HCT116 (cell line): ENCODE measurements at regions not wholly inside any gene's neighbourhood (a gene's known extent, or its start where the extent isn't known, plus 50 kb on each side); places are given as distances from the start of the nearest gene placed in this dataset.

Experiments used
- CTCF ChIP-seq, 3 experiments: fragments of 200-600 bp in 1 of 3; sonication (generic) in 1 of 3; IDR thresholded peaks in 2 of 3; conservative IDR thresholded peaks in 1 of 3; 2 replicates each; pipeline ENCODE4 v1.5.1; 2012 to 2017; ENCODE audit warnings: low read depth in 2 of 3, low read length in 2 of 3, antibody characterized with exemption in 1 of 3, borderline replicate concordance in 1 of 3, control low read depth in 1 of 3, mild to moderate bottlenecking in 1 of 3, mixed read lengths in 1 of 3, mixed run types in 1 of 3, moderate library complexity in 1 of 3; ENCODE audit not compliant: insufficient read depth in 1 of 3
- POLR2AphosphoS5 ChIP-seq: IDR thresholded peaks from 2 replicates; pipeline ENCODE4 v1.6.1; 2011; ENCODE audit warnings: mild to moderate bottlenecking, low read depth, low read length, moderate library complexity

GRCh38 chr4:141309874-141310273 lies 89.2 kb downstream of the ZNF330 start:
- no peak for TF ChIP-seq POLR2AphosphoS5
- no peak for TF ChIP-seq CTCF (IDR thresholded peaks at IDR 0.05 in 2 of 3, conservative IDR thresholded peaks at IDR 0.05 in 1 of 3; ENCODE audit: borderline replicate concordance in 1 of 3, insufficient read depth in 1 of 3, low read depth in 2 of 3, low read length in 2 of 3)
